ENCODE measurements at regions not wholly inside any gene's neighbourhood (a gene's known extent, or its start where the extent isn't known, plus 50 kb on each side); places are given as distances from the start of the nearest gene placed in this dataset.

- TF ChIP-seq, protein P1, sequence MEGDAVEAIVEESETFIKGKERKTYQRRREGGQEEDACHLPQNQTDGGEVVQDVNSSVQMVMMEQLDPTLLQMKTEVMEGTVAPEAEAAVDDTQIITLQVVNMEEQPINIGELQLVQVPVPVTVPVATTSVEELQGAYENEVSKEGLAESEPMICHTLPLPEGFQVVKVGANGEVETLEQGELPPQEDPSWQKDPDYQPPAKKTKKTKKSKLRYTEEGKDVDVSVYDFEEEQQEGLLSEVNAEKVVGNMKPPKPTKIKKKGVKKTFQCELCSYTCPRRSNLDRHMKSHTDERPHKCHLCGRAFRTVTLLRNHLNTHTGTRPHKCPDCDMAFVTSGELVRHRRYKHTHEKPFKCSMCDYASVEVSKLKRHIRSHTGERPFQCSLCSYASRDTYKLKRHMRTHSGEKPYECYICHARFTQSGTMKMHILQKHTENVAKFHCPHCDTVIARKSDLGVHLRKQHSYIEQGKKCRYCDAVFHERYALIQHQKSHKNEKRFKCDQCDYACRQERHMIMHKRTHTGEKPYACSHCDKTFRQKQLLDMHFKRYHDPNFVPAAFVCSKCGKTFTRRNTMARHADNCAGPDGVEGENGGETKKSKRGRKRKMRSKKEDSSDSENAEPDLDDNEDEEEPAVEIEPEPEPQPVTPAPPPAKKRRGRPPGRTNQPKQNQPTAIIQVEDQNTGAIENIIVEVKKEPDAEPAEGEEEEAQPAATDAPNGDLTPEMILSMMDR (IDR thresholded peaks at IDR 0.05; ENCODE audit: borderline replicate concordance, extremely low read depth, low read length, poor library complexity, severe bottlenecking) = no peak
- no peak for TF ChIP-seq EZH2 (IDR thresholded peaks at IDR 0.05; ENCODE audit: borderline replicate concordance, low read depth, low read length, severe bottlenecking)
Observed at GRCh38 chr11:129724866-129725265, 90.8 kb upstream of the TMEM45B start.

Data from DND-41 (cell line).